PC-9 (cell line): ENCODE measurements at regions not wholly inside any gene's neighbourhood (a gene's known extent, or its start where the extent isn't known, plus 50 kb on each side); places are given as distances from the start of the nearest gene placed in this dataset.

ENCODE experiments used
- BruUV-seq: library from RNA; stranded (reverse); fragments of 400-500 nt; replicated peaks from 2 replicates; lab custom pipeline; 2021; lab: Mats Ljungman, UMichigan
- CTCF ChIA-PET: fragments of 300-600 bp; sonication (Branson Sonifier 250); formaldehyde crosslinking; loops from one replicate; lab custom pipeline; 2022; ENCODE audit warnings: antibody characterized with exemption; lab: Charles Lee
- POLR2A ChIA-PET: fragments of 300-600 bp; sonication (Branson Sonifier 250); formaldehyde crosslinking; loops from one replicate; lab custom pipeline; 2022; ENCODE audit warnings: antibody characterized with exemption; ENCODE audit not compliant: unreplicated experiment; lab: Charles Lee
- DNase-seq, 2 experiments: peaks; one replicate each; pipeline versions ENCODE4 v3.0.0 to v3.0.0-alpha.2; 2015 to 2022; ENCODE audit warnings: mixed read lengths in 1 of 2
- H2AFZ ChIP-seq: fragments of 200-600 bp; sonication (generic); 2 replicates; pipeline ENCODE4 v1.8.1; 2017; ENCODE audit warnings: antibody characterized with exemption
- H3F3A ChIP-seq: fragments of 200-600 bp; sonication (generic); 2 replicates; pipeline ENCODE4 v1.8.1; 2017; ENCODE audit warnings: antibody characterized with exemption, mild to moderate bottlenecking, low read depth; ENCODE audit not compliant: insufficient read depth
- H3K27ac ChIP-seq: fragments of 200-600 bp; sonication (generic); 2 replicates; pipeline ENCODE4 v1.6.1; 2016; ENCODE audit warnings: mixed run types
- H3K27me3 ChIP-seq: fragments of 200-600 bp; sonication (generic); 2 replicates; pipeline ENCODE4 v1.6.1; 2016; ENCODE audit warnings: low read depth, mixed run types; ENCODE audit not compliant: insufficient read depth
- H3K36me3 ChIP-seq: fragments of 200-600 bp; sonication (generic); 2 replicates; pipeline ENCODE4 v1.6.1; 2016; ENCODE audit warnings: low read depth, mixed run types
- H3K4me1 ChIP-seq: fragments of 200-600 bp; sonication (generic); replicated peaks from 2 replicates; pipeline ENCODE4 v1.6.1; 2016; ENCODE audit warnings: mixed run types; ENCODE audit not compliant: insufficient read depth
- H3K4me2 ChIP-seq: fragments of 200-600 bp; sonication (generic); 2 replicates; pipeline ENCODE4 v1.6.1; 2017; ENCODE audit warnings: mixed run types
- H3K4me3 ChIP-seq: fragments of 200-600 bp; sonication (generic); 2 replicates; pipeline ENCODE4 v1.6.1; 2016; ENCODE audit warnings: mixed run types
- H3K79me2 ChIP-seq: fragments of 200-600 bp; sonication (generic); 2 replicates; pipeline ENCODE4 v1.6.1; 2017; ENCODE audit warnings: low read depth, mixed run types
- H3K9me2 ChIP-seq: fragments of 200-600 bp; sonication (generic); 2 replicates; pipeline ENCODE4 v1.8.1; 2017; ENCODE audit warnings: mild to moderate bottlenecking; ENCODE audit not compliant: insufficient read depth
- H3K9me3 ChIP-seq: fragments of 200-600 bp; sonication (generic); 2 replicates; pipeline ENCODE4 v1.8.1; 2016; ENCODE audit warnings: low read depth; ENCODE audit not compliant: insufficient read depth
- H4K20me1 ChIP-seq: fragments of 200-600 bp; sonication (generic); 2 replicates; pipeline ENCODE4 v1.8.1; 2017; ENCODE audit not compliant: insufficient read depth
- EZH2 ChIP-seq: fragments of 200-600 bp; sonication (generic); IDR thresholded peaks from 2 replicates; pipeline ENCODE4 v1.8.0; 2017; ENCODE audit warnings: antibody characterized with exemption, low read depth
- intact Hi-C: fragments of 100-400 bp; cut with micrococcal nuclease; formaldehyde crosslinking; loops from one replicate; pipeline ENCODE4 v1.10.0; 2022; ENCODE audit not compliant: unreplicated experiment
- TF ChIP-seq, protein P1 (sequence below): fragments of 200-600 bp; sonication (generic); conservative IDR thresholded peaks from 2 replicates; pipeline ENCODE4 v1.6.1; 2017; ENCODE audit warnings: mixed run types, antibody characterized with exemption, mild to moderate bottlenecking, moderate library complexity

DNA sequence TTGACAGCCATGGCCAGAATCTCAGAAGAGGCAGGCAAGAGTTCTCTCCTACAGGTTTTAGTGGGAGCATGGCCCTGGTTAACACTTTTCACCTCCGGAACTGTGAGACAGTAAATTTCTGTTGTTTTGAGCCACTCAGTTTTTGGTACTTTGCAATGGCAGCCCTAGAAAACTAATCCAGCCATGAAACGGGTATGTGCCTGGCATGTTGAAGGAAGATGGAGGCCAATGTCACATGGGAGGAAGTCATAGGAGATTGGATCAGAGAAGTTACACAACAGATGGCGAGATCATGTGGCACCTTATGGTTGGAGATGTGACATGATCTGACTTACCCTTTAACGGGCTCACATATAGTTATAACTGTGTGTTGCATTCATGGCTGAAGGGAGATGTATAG, 63.2 kb upstream of the EED start:
- no TSS peak for BruUV-seq
- intact Hi-C loops = no loop called here
- no peak overlapping the region for H3K27ac ChIP-seq

DNA sequence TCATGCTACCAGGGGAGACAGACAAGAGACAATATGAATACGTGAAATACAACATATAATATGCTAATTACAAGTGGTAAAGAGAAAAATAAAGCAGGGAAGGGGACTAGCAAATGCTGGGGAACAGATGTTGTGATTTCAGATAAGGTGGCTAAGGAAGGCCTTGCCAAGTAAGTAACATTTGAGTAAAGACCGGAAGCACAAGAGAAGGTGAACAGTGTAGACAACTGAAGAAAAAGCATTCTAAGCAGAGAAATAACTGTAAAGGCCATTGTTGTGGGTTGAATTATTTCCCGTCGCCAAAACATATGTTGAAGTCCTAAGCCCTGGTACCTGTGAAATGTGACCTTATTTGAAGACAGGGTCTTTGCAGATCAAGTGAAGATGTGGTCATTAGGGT, 63.7 kb upstream of the EED start:
- no peak for TF ChIP-seq EZH2
- TF ChIP-seq, protein P1, sequence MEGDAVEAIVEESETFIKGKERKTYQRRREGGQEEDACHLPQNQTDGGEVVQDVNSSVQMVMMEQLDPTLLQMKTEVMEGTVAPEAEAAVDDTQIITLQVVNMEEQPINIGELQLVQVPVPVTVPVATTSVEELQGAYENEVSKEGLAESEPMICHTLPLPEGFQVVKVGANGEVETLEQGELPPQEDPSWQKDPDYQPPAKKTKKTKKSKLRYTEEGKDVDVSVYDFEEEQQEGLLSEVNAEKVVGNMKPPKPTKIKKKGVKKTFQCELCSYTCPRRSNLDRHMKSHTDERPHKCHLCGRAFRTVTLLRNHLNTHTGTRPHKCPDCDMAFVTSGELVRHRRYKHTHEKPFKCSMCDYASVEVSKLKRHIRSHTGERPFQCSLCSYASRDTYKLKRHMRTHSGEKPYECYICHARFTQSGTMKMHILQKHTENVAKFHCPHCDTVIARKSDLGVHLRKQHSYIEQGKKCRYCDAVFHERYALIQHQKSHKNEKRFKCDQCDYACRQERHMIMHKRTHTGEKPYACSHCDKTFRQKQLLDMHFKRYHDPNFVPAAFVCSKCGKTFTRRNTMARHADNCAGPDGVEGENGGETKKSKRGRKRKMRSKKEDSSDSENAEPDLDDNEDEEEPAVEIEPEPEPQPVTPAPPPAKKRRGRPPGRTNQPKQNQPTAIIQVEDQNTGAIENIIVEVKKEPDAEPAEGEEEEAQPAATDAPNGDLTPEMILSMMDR = no peak
- no TSS peak for BruUV-seq
- H3K4me2 ChIP-seq = no peak overlapping the region
- H4K20me1 ChIP-seq = no peaks in the 10 kb centered on the region
- no peak overlapping the region for H3K27ac ChIP-seq
- DNase-seq = no peak
- H3K79me2 ChIP-seq = no peaks in the 10 kb centered on the region
- peaks cover 26% of the 10 kb centered on the region for H3F3A ChIP-seq
- ChIA-PET CTCF (no interaction called here), POLR2A (no interaction called here)
- H3K4me3 ChIP-seq = no peak overlapping the region
- no peaks in the 10 kb centered on the region for H3K36me3 ChIP-seq
- no peak overlapping the region for H2AFZ ChIP-seq
- peaks cover 43% of the 10 kb centered on the region for H3K4me1 ChIP-seq
- H3K27me3 ChIP-seq = no peaks in the 10 kb centered on the region
- intact Hi-C loops = no loop called here
- no peaks in the 10 kb centered on the region; the same call in 1 of the 2 replicates for H3K9me3 ChIP-seq
- no peaks in the 10 kb centered on the region for H3K9me2 ChIP-seq

More for the DNA sequence above, 63.2 kb upstream of the EED start:
- Histone ChIP-seq H3K9me2 (no peaks in the 10 kb centered on the region), H2AFZ (no peak overlapping the region), H3K4me3 (no peak overlapping the region), H3K27me3 (no peaks in the 10 kb centered on the region), H3K4me2 (no peak overlapping the region), H3F3A (peaks cover 22% of the 10 kb centered on the region), H3K9me3 (no peaks in the 10 kb centered on the region; the same call in 1 of the 2 replicates), H3K36me3 (no peaks in the 10 kb centered on the region), H4K20me1 (no peaks in the 10 kb centered on the region), H3K4me1 (peaks cover 38% of the 10 kb centered on the region), H3K79me2 (no peaks in the 10 kb centered on the region)
- ChIA-PET POLR2A (no interaction called here), CTCF (interaction anchor here (2.2 kb wide), 1 partner anchor 12 kb away, joined by 6 read pairs; no protein-coding TSS in a partner anchor)
- no peak for DNase-seq
- TF ChIP-seq EZH2 = no peak
- TF ChIP-seq, protein P1 = no peak

DNA sequence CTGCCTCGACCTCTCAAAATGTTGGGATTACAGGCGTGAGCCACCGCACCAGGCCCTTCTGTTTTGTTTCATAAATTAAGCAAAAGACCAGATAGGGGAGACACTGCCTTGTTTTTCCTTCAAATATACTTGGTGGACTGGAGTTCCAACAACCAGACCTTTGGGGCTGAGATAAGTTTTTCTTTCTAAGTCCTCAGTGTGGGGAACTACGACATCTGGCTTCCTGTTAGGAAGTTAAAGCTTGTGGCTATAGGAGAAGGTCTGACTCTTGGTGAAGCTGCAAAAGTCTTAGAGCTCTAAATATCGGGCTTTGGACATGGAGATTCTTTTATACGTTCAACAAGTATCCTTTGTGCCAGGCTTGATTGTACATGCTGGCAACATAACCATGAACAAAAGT, 64.1 kb upstream of the EED start:
- TF ChIP-seq, protein P1 = no peak
- no peak for TF ChIP-seq EZH2
- CTCF ChIA-PET = no interaction called here
- POLR2A ChIA-PET = no interaction called here
- no peaks in the 10 kb centered on the region for H3K79me2 ChIP-seq
- H3K36me3 ChIP-seq = no peaks in the 10 kb centered on the region
- H3K27ac ChIP-seq = no peak overlapping the region
- no peaks in the 10 kb centered on the region; the same call in 1 of the 2 replicates for H3K9me3 ChIP-seq
- no TSS peak for BruUV-seq
- no peak overlapping the region for H3K4me3 ChIP-seq
- H3K4me1 ChIP-seq = peaks cover 48% of the 10 kb centered on the region
- no peak for DNase-seq
- H4K20me1 ChIP-seq = no peaks in the 10 kb centered on the region
- no peaks in the 10 kb centered on the region for H3K27me3 ChIP-seq
- no peak overlapping the region for H3K4me2 ChIP-seq
- intact Hi-C loops = no loop called here
- H3K9me2 ChIP-seq = no peaks in the 10 kb centered on the region
- H2AFZ ChIP-seq = no peak overlapping the region
- H3F3A ChIP-seq = peaks cover 31% of the 10 kb centered on the region
